Activated T-cell treated with anti-CD3 and anti-CD28 coated beads, Interleukin-2, amount 50 U/mL, for 24 hours (primary cell): ENCODE measurements at regions not wholly inside any gene's neighbourhood (a gene's known extent, or its start where the extent isn't known, plus 50 kb on each side); places are given as distances from the start of the nearest gene placed in this dataset.

Source experiments
- DNase-seq: peaks from one replicate; pipeline ENCODE4 v3.0.0-alpha.2; 2020
- H3K27ac Mint-ChIP-seq: 2 replicates; pipeline ENCODE4 v1.8.0; 2020; ENCODE audit warnings: mild to moderate bottlenecking, mixed read lengths
- H3K27me3 Mint-ChIP-seq: 2 replicates; pipeline ENCODE4 v1.8.0; 2020; ENCODE audit warnings: mixed read lengths
- H3K36me3 Mint-ChIP-seq: 2 replicates; pipeline ENCODE4 v1.8.0; 2020; ENCODE audit warnings: low read depth, mixed read lengths
- H3K4me1 Mint-ChIP-seq: 2 replicates; pipeline ENCODE4 v1.8.0; 2020; ENCODE audit warnings: low read depth, mixed read lengths
- H3K4me3 Mint-ChIP-seq: 2 replicates; pipeline ENCODE4 v1.8.0; 2020; ENCODE audit warnings: mild to moderate bottlenecking, moderate library complexity, mixed read lengths
- H3K9me3 Mint-ChIP-seq: 2 replicates; pipeline ENCODE4 v1.8.0; 2020; ENCODE audit warnings: mixed read lengths

- no peaks in the 10 kb centered on the region for H3K27me3 Mint-ChIP-seq
- no peak overlapping the region for H3K4me3 Mint-ChIP-seq
- no peaks in the 10 kb centered on the region for H3K36me3 Mint-ChIP-seq
- peaks cover under 1% of the 10 kb centered on the region for H3K4me1 Mint-ChIP-seq
- no peak for DNase-seq
- H3K9me3 Mint-ChIP-seq, result peaks cover 2% of the 10 kb centered on the region
- H3K27ac Mint-ChIP-seq, result no peak overlapping the region
Observed at GRCh38 chr2:204033611-204034495, 97.3 kb downstream of the ICOS start.

DNA sequence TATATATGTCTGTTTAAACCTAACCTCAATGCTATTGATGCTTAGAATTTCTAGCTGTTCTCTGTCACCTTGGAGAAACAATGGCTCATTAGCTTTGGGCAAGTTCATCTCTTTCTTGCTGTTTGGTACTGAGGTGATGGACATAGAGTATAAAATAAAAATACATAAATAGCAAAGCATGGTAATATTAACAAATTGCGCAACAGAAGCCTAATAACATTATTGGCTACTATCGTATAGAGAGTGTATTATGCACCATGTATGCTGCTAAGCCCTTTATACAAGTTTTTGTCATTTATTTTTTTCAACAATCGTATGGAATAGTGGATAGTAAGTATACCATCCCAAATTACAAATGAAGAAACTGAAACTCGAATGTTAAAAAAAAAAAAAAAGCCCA is 100.1 kb downstream of the ICOS start:
- Mint-ChIP-seq H3K9me3 (peaks cover 2% of the 10 kb centered on the region), H3K27ac (no peak overlapping the region), H3K4me1 (no peaks in the 10 kb centered on the region), H3K4me3 (no peak overlapping the region), H3K36me3 (no peaks in the 10 kb centered on the region), H3K27me3 (no peaks in the 10 kb centered on the region)
- no peak for DNase-seq

- no peak for DNase-seq
- no peak overlapping the region for H3K27ac Mint-ChIP-seq
- peaks cover 2% of the 10 kb centered on the region for H3K9me3 Mint-ChIP-seq
Observed at GRCh38 chr2:204037286-204037685, 100.7 kb downstream of the ICOS start.

DNA sequence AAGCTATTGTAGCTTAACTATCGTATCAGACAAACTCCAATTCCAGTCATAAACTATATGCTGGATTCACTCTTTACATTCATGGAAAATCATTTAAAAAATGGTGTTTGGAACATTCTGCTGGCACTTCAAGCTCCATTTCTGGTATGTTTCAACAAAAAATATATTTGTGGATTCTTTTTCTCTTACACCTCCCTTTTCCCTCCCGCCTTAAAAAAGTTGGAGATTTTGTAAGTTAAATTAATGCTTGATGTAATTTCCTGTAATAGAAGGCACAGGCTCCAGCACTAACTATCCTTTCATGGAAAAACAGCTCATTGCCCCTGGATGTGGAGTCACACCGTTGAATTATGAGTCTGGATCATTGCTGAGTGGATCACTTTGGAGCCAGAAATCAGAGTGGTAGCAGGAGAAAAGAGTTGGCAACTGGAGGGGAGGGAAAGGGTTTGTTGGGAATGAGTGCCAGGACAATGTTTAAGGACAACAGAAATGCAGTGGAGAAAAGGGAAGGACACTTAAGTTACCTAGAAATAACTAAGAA is 102.8 kb downstream of the ICOS start:
- H3K4me3 Mint-ChIP-seq, result no peak overlapping the region
- H3K27ac Mint-ChIP-seq, result no peak overlapping the region

More at GRCh38 chr2:204037286-204037685, 100.7 kb downstream of the ICOS start:
- no peaks in the 10 kb centered on the region for H3K36me3 Mint-ChIP-seq
- no peaks in the 10 kb centered on the region for H3K4me1 Mint-ChIP-seq
- no peak overlapping the region for H3K4me3 Mint-ChIP-seq
- H3K27me3 Mint-ChIP-seq, result no peaks in the 10 kb centered on the region

GRCh38 chr2:204040016-204040415 is 103.5 kb downstream of the ICOS start:
- H3K36me3 Mint-ChIP-seq, result no peaks in the 10 kb centered on the region
- DNase-seq, result no peak
- peaks cover 5% of the 10 kb centered on the region for H3K4me1 Mint-ChIP-seq
- H3K9me3 Mint-ChIP-seq, result peaks cover 2% of the 10 kb centered on the region
- H3K4me3 Mint-ChIP-seq, result no peak overlapping the region
- no peak overlapping the region for H3K27ac Mint-ChIP-seq
- no peaks in the 10 kb centered on the region for H3K27me3 Mint-ChIP-seq

More for the DNA sequence above, 102.8 kb downstream of the ICOS start:
- H3K36me3 Mint-ChIP-seq, result no peaks in the 10 kb centered on the region
- peaks cover 2% of the 10 kb centered on the region for H3K9me3 Mint-ChIP-seq
- no peaks in the 10 kb centered on the region for H3K27me3 Mint-ChIP-seq
- H3K4me1 Mint-ChIP-seq, result no peaks in the 10 kb centered on the region
- no peak for DNase-seq

GRCh38 chr2:204042401-204042800 is 105.8 kb downstream of the ICOS start:
- DNase-seq, result no peak
- Mint-ChIP-seq H3K4me1 (peaks cover 19% of the 10 kb centered on the region), H3K27ac (no peak overlapping the region)

GRCh38 chr2:204046145-204046544 is 109.6 kb downstream of the ICOS start:
- Mint-ChIP-seq H3K27ac (no peak overlapping the region), H3K36me3 (no peaks in the 10 kb centered on the region), H3K4me1 (peaks cover 35% of the 10 kb centered on the region), H3K27me3 (no peaks in the 10 kb centered on the region), H3K4me3 (no peak overlapping the region), H3K9me3 (no peaks in the 10 kb centered on the region)
- no peak for DNase-seq

More at GRCh38 chr2:204042401-204042800, 105.8 kb downstream of the ICOS start:
- Mint-ChIP-seq H3K4me3 (no peak overlapping the region), H3K27me3 (no peaks in the 10 kb centered on the region), H3K36me3 (no peaks in the 10 kb centered on the region), H3K9me3 (no peaks in the 10 kb centered on the region)

GRCh38 chr2:204049635-204050034 is 113.1 kb downstream of the ICOS start:
- no peaks in the 10 kb centered on the region for H3K9me3 Mint-ChIP-seq
- H3K27ac Mint-ChIP-seq, result no peak overlapping the region
- peaks cover 34% of the 10 kb centered on the region for H3K4me1 Mint-ChIP-seq
- no peak overlapping the region for H3K4me3 Mint-ChIP-seq
- H3K27me3 Mint-ChIP-seq, result no peaks in the 10 kb centered on the region
- H3K36me3 Mint-ChIP-seq, result no peaks in the 10 kb centered on the region
- DNase-seq, result no peak

DNA sequence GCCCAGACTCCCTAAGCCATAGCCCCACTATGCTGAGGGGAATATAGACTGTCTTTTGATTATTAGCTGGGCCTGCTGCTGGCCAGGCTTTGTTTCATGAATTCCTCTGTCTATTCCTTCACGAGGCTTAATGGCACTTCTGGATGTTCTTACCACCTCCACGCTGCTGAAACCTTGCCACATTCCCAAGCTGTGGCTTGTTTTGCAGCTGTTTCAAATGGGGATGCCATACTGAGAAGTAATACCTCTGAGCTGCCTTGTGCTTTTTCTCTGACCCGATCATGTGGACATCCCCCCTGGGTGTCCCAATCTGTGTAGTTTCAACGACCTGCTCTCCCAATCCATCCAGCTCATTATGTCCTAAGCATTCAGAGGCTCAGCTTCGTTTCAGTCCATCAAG is 114.1 kb downstream of the ICOS start:
- Mint-ChIP-seq H3K36me3 (no peaks in the 10 kb centered on the region), H3K4me3 (no peak overlapping the region), H3K4me1 (peaks cover 23% of the 10 kb centered on the region), H3K27me3 (no peaks in the 10 kb centered on the region), H3K27ac (no peak overlapping the region), H3K9me3 (no peaks in the 10 kb centered on the region)
- no peak for DNase-seq

GRCh38 chr2:204051476-204051875 is 114.9 kb downstream of the ICOS start:
- no peaks in the 10 kb centered on the region for H3K27me3 Mint-ChIP-seq
- no peak for DNase-seq
- no peak overlapping the region for H3K4me3 Mint-ChIP-seq
- H3K27ac Mint-ChIP-seq, result no peak overlapping the region
- peaks cover 16% of the 10 kb centered on the region for H3K4me1 Mint-ChIP-seq
- no peaks in the 10 kb centered on the region for H3K36me3 Mint-ChIP-seq
- no peaks in the 10 kb centered on the region for H3K9me3 Mint-ChIP-seq

GRCh38 chr2:204051984-204052556 is 115.5 kb downstream of the ICOS start:
- no peaks in the 10 kb centered on the region for H3K9me3 Mint-ChIP-seq
- H3K4me1 Mint-ChIP-seq, result peaks cover 16% of the 10 kb centered on the region
- H3K4me3 Mint-ChIP-seq, result no peak overlapping the region
- no peaks in the 10 kb centered on the region for H3K36me3 Mint-ChIP-seq
- no peak overlapping the region for H3K27ac Mint-ChIP-seq
- DNase-seq, result no peak
- H3K27me3 Mint-ChIP-seq, result no peaks in the 10 kb centered on the region

DNA sequence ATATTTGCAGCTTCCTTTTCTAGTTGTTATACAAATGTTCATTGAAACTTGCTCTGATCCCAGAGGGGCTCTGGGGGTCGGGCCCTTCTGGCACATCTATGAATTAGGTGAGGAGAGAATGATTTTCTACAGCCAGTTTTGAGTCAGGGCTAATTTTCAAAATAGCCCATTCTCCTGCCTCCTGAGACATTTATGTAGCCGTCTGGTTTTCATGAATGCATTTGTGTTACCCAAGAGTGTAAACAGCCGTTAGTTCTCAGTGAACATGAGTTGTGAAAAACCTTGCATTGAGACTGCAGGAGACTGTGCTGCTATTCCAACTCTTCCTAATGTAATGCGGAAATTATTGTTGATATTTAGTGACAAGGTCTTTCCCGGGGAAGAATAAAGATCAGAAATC is 122.5 kb downstream of the ICOS start:
- Mint-ChIP-seq H3K4me1 (peaks cover 6% of the 10 kb centered on the region), H3K9me3 (no peaks in the 10 kb centered on the region), H3K27ac (no peak overlapping the region), H3K4me3 (no peak overlapping the region), H3K36me3 (no peaks in the 10 kb centered on the region), H3K27me3 (no peaks in the 10 kb centered on the region)
- DNase-seq, result no peak

- H3K27ac Mint-ChIP-seq, result no peak overlapping the region
- H3K36me3 Mint-ChIP-seq, result no peaks in the 10 kb centered on the region
- DNase-seq, result no peak
- peaks cover 6% of the 10 kb centered on the region for H3K4me1 Mint-ChIP-seq
- H3K4me3 Mint-ChIP-seq, result no peak overlapping the region
- no peaks in the 10 kb centered on the region for H3K9me3 Mint-ChIP-seq
- no peaks in the 10 kb centered on the region for H3K27me3 Mint-ChIP-seq
Observed at GRCh38 chr2:204060841-204061240, 124.3 kb downstream of the ICOS start.

GRCh38 chr2:204061241-204061640 is 124.7 kb downstream of the ICOS start:
- Mint-ChIP-seq H3K4me1 (peaks cover 6% of the 10 kb centered on the region), H3K27me3 (no peaks in the 10 kb centered on the region), H3K4me3 (no peak overlapping the region), H3K27ac (no peak overlapping the region), H3K9me3 (no peaks in the 10 kb centered on the region), H3K36me3 (no peaks in the 10 kb centered on the region)
- no peak for DNase-seq

GRCh38 chr2:204064119-204064518 is 127.6 kb downstream of the ICOS start:
- no peaks in the 10 kb centered on the region for H3K27me3 Mint-ChIP-seq
- no peaks in the 10 kb centered on the region for H3K36me3 Mint-ChIP-seq
- peaks cover 6% of the 10 kb centered on the region for H3K4me1 Mint-ChIP-seq
- no peak for DNase-seq
- H3K27ac Mint-ChIP-seq, result no peak overlapping the region
- H3K9me3 Mint-ChIP-seq, result no peaks in the 10 kb centered on the region
- no peak overlapping the region for H3K4me3 Mint-ChIP-seq
